NCI-H2227 (cell line): ENCODE measurements at regions not wholly inside any gene's neighbourhood (a gene's known extent, or its start where the extent isn't known, plus 50 kb on each side); places are given as distances from the start of the nearest gene placed in this dataset.

Source experiments
- DNase-seq: peaks from one replicate; lab custom pipeline; 2025; ENCODE audit not compliant: unreplicated experiment; lab: John Stamatoyannopoulos, UW

DNA sequence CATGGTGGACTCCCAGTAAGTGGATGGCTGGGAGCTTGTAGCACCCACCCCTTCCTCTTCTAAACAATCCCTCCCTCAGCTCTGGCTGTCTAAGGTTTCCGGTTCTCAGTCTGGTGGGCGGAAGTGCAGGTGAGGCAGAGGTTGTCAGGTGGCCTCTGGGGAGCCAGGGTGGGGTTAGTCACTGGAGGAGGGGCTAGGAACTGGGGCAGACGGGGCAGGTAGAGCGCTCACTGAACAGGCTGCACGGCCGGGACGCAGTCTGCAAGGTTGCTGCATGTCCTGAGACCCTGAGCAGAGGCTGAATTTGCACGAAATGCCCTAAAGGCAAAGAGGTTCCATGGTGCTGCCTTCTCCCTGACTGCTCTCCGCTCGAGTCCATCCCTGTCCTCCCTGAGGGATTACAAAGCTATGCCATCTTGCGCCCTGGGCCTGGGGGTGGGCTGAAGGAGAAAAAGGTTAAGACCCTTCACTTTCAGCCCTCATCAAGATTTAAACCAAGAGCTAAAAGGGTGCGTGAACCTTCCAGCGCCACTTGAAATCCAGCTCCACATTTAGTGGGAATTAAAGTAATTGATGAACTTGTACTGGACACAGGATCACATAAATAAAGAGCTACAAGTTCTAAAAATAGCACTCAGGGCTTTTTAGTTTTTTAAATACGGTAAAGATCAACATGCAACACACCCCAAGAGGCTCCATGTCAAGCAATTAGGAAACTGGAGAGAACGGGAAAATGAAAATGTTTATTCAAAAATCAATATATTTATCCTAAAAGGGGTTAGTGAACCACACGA lies 62.3 kb upstream of the CTBP2 start:
- DNase-seq, result no peak

DNA sequence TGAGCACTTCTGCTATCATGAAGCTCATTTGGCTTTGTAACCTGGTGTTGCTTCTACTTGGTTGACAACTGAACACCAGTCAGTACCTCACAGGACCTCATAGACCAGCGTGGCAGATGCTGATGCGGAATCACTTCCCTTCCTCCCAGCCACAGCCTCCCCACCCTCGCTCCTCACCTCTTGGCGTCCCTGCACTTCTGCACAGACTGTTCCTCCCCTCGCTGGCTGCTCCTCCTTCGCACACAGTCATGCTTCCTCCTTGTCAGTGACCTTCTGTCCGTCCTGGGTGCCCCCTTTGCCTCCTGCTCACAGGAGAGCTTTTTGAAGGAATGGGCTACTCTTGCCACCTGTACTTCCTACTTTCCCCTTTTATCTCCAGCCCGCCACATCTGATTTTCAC lies 61.4 kb upstream of the CTBP2 start:
- DNase-seq, result no peak

DNA sequence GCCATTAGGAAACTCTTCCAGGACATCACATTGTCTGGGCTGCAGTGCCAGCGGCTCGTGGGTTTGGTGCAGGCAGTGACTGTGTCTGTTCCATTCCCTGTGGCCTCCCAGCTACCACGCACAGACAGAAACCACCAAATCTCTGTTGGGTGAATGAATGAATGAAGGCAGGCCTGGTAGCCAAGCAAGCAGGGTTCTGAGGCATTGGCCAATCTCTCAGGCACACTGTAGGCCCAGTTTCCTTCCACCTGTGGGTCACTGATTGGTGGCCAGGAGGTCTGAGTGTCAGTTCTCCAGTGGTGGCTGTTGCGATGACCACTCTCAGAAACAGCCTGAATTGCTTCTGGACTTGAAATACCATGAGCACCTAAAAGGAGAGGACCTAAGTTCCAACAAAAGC lies 59.4 kb upstream of the CTBP2 start:
- DNase-seq, result no peak

DNA sequence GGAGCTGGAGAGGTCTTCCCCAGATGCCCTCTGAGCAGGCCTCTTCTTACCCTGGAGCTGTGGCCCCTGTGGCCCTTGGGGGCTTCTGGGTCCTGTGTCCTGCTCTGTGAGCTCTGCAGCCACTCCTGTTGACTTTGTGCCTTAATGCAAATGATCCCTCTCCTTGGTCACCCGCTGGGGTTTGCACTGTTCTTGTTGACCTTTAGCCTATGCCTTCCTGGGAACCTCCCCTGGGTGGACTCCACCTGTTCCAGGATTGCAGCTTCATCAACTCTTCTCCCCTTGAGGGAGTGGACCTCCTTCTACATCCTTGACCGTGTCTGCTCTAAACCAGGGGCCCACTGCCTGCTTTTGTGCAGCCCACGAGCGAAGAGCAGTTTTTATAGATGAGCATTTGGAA lies 58.6 kb upstream of the CTBP2 start:
- DNase-seq, result no peak

DNA sequence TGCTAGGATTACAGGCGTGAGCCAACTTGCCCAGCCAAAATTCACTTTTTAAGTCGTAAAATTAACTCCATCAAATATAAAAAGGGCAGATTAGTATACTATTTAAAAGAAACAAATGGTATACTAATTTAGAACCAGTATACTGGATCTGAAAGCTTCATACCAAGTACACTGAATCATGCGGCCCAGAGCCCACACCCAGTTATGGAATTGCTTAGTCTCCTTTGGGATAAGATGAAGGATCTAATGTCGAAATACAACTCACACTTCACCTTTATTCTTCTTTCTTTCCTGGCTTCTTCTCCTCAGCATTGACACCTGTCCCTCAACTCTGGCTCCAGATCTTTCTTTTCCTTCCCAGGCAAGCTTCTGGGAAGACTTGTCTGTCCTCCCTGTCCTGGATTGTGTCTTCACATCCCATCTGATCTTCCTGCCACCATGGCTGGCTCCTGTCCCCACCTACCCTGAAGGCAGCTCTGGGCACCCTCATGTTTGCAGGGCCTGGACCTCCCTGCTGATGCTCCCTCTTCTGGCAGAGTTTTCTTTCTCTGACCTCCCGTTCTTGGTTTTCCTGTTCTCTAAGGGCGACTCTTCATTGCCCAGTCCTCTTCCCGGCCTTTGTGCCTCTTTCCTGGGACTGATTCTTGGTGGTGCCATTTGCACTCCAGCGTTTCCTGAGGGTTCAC lies 57.8 kb upstream of the CTBP2 start:
- no peak for DNase-seq

DNA sequence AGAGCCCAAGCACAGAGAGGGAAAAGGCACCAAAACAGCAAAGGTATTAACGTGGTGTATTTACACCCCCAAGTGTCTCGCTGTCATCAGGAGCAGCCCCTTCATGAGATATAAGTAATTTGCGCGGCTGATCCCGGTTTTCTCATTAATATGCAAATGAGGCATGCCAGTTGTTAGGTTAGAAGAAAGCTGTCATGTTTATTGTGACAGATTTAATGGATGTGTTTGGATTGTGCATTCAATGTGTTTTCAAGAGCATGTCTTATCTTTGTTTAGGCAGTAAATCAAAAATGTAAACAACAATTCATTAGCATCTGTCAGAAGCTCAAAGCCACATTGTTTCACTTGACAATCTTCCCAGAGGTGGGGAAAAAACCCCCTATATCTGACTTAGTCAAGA lies 56.5 kb upstream of the CTBP2 start:
- DNase-seq, result no peak

DNA sequence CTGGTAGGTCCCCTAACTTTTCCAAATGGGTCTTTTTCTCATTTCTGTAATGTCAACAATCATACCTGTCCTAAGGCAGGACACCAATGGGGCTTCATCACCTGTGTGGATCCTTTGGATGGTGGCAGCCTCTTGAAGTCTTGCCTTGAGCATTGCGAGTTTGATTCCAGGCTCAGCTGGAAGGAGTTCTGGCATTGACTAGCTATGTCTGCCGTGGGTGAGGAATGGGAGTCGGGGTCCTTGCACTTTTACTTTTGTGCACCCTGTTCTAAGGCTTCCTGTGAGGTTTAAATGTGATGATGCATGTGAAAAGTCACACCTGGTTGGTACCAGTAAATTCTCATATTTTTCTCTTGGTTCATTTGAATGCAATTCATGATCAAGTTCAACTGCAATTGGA lies 55.9 kb upstream of the CTBP2 start:
- DNase-seq, result no peak

DNA sequence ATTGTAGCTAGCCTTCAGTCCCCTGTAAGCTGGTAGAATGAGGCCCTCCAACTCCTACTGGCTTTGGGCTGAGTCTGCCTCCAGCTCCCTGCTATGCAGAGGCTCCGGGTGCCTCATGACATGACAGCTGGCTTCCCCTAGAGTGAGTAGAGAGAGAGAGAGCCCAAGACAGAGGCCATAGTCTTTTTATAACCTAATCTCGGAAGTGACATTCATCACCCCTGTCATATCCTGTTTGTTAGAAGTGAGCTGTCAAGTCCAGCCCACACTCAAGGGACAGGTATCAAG lies 53.9 kb upstream of the CTBP2 start:
- DNase-seq, result no peak

DNA sequence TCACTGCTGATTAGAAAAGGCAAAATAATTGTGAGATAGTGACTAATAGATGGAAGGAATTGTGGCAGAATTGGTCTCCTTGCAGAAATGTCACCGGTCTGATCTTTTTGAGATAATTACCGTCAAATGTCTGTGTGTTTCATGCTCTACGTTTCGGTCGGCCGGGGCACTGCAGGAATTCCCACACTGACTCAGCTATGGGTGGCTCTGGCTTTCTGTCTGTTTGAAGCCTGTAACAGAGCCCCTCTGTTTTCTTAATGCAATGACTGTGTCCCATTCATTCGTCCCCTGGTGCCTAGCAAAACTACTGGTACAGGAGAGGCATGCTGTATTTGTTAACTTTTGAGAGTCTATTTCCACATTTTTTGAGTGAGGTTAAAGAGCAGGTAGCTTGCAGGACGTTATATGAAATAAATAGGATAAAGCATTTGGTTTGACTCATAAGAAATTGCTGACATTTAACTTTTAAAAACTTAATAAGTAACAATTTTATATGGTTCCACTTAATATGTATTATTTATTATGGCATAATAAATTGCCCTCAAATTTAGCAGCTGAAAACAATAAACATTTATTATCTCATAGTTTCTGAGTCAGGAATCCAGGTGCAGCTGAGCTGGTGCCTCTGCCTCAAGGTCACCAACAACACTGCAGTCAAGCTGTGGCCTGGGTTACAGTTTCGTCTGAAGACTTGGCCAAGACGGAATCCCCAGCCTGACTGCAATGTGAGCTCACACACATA lies 53.3 kb upstream of the CTBP2 start:
- DNase-seq, result no peak

DNA sequence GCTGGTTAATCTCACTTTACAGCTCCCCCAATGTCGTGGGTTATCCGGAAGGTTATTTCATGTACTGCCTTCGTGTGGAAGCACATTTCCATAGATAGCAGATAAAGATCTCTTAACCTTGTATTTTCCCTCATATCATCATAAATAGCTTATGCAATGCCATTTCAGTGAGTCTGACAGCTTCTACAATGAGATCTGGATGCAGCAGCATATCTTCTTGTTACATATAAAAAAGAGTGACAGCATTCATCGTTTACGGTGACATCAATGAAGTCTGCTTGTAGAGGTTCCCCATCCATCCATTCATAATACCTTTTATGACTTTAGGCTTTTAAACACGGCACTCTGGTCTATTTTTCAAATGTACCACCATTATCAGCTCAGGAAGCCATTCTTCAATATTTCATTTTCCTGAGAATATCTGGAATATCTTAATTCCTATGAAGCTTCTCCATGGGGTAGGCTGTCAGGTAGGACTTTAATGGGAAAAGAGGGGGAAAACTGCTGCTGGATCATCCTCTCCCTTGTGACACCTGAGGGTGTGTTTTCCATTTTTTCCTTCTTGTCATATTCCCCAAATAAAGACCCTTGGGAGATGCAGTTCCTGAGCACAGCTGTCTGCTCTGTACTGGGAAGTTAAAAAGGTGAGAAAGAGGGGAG lies 51.9 kb upstream of the CTBP2 start:
- DNase-seq, result no peak
